Endothelial cell of umbilical vein (primary cell): ENCODE measurements at regions not wholly inside any gene's neighbourhood (a gene's known extent, or its start where the extent isn't known, plus 50 kb on each side); places are given as distances from the start of the nearest gene placed in this dataset.

Experiments used
- BruUV-seq: library from RNA; stranded (reverse); fragments of 400-500 nt; replicated peaks from 2 replicates; lab custom pipeline; 2021; lab: Mats Ljungman, UMichigan
- CTCF ChIA-PET: fragments of 300-600, 350-600 bp; sonication (Branson Sonifier 250); formaldehyde crosslinking; loops from one replicate; lab custom pipeline; 2021; ENCODE audit warnings: antibody characterized with exemption, inconsistent platforms; lab: Charles Lee
- POLR2A ChIA-PET: fragments of 300-600, 350-600 bp; sonication (Branson Sonifier 250); formaldehyde crosslinking; loops from one replicate; lab custom pipeline; 2021; ENCODE audit warnings: antibody characterized with exemption, inconsistent platforms; lab: Charles Lee
- DNase-seq: peaks from one replicate; pipeline ENCODE4 v3.0.0-alpha.2; 2011; ENCODE audit warnings: low read depth, low spot score
- FAIRE-seq: peaks from 2 replicates; lab custom pipeline; 2011; peaks lifted over from hg19 to GRCh38; lab: Jason Lieb, UNC
- H2AFZ ChIP-seq: 2 replicates; pipeline ENCODE4 v1.6.0; 2012; ENCODE audit warnings: low read depth, low read length, control low read depth, inconsistent platforms
- H3K27ac ChIP-seq: 2 replicates; pipeline ENCODE4 v1.5.1; 2011; ENCODE audit warnings: low read depth, mild to moderate bottlenecking, control low read depth, low read length, moderate library complexity; ENCODE audit not compliant: insufficient read depth
- H3K27me3 ChIP-seq, 2 experiments: 2 replicates each; pipeline versions ENCODE4 v1.6.0 to v1.6.1; 2011; ENCODE audit warnings: low read length in 2 of 2, mixed read lengths in 1 of 2; ENCODE audit not compliant: control insufficient read depth in 2 of 2, insufficient read depth in 2 of 2
- H3K36me3 ChIP-seq, 2 experiments: 2 replicates in 1 of 2; 3 replicates in 1 of 2; pipeline ENCODE4 v1.5.1; 2011; ENCODE audit warnings: low read length in 2 of 2, mild to moderate bottlenecking in 1 of 2, moderate library complexity in 1 of 2; ENCODE audit not compliant: control insufficient read depth in 2 of 2, insufficient read depth in 2 of 2; ENCODE audit errors: extremely low read depth in 1 of 2
- H3K4me1 ChIP-seq: 3 replicates; pipeline ENCODE4 v1.5.1; 2011; ENCODE audit warnings: mild to moderate bottlenecking, low read length; ENCODE audit not compliant: control insufficient read depth, insufficient read depth; ENCODE audit errors: extremely low read depth
- H3K4me2 ChIP-seq: 2 replicates; pipeline ENCODE4 v1.6.1; 2011; ENCODE audit warnings: low read length, control low read depth, mixed read lengths; ENCODE audit not compliant: insufficient read depth
- H3K4me3 ChIP-seq, 3 experiments: fragments of 200-600 bp in 1 of 3; sonication (generic), shearing (Covaris generic) in 1 of 3; replicated peaks in 1 of 3; 2 replicates each; pipeline ENCODE4 v1.5.1; 2011 to 2016; ENCODE audit warnings: control low read depth in 3 of 3, low read length in 3 of 3, mild to moderate bottlenecking in 2 of 3, inconsistent platforms in 1 of 3, low read depth in 1 of 3, moderate library complexity in 1 of 3; ENCODE audit not compliant: insufficient read depth in 1 of 3
- H3K79me2 ChIP-seq: 2 replicates; pipeline ENCODE4 v1.6.0; 2012; ENCODE audit warnings: low read length, inconsistent platforms; ENCODE audit not compliant: control insufficient read depth, insufficient read depth
- H3K9ac ChIP-seq: replicated peaks from 2 replicates; pipeline ENCODE3; 2011; ENCODE audit warnings: low read length, control low read depth; ENCODE audit not compliant: insufficient read depth; ENCODE audit errors: extremely low read depth
- H3K9me1 ChIP-seq: replicated peaks from 3 replicates; pipeline ENCODE4 v1.6.0; 2011; ENCODE audit warnings: mild to moderate bottlenecking, low read length; ENCODE audit not compliant: control insufficient read depth, insufficient read depth; ENCODE audit errors: extremely low read depth
- H3K9me3 ChIP-seq: replicated peaks from 2 replicates; pipeline ENCODE4 v1.5.1; 2012; ENCODE audit warnings: low read length, inconsistent platforms; ENCODE audit not compliant: control insufficient read depth, insufficient read depth
- H4K20me1 ChIP-seq: replicated peaks from 2 replicates; pipeline ENCODE3; 2011; ENCODE audit warnings: mild to moderate bottlenecking, low read length; ENCODE audit not compliant: control insufficient read depth, insufficient read depth; ENCODE audit errors: extremely low read depth
- CTCF ChIP-seq, 2 donors: IDR thresholded peaks; 1 replicate in 1 of 2; 2 replicates in 1 of 2; pipeline ENCODE4 v1.5.1; 2011; ENCODE audit warnings: low read length in 2 of 2, mild to moderate bottlenecking in 2 of 2, moderate library complexity in 2 of 2, control low read depth in 1 of 2, inconsistent platforms in 1 of 2, low read depth in 1 of 2; ENCODE audit not compliant: insufficient read depth in 1 of 2; ENCODE audit errors: extremely low read depth in 1 of 2
- EZH2 ChIP-seq: IDR thresholded peaks from 2 replicates; pipeline ENCODE4 v1.6.1; 2012; ENCODE audit warnings: borderline replicate concordance, low read depth, mild to moderate bottlenecking, moderate library complexity, low read length, inconsistent platforms; ENCODE audit not compliant: severe bottlenecking
- FOS ChIP-seq: IDR thresholded peaks from 2 replicates; pipeline ENCODE4 v1.6.1; 2011; ENCODE audit warnings: mild to moderate bottlenecking, low read length, moderate library complexity, borderline replicate concordance; ENCODE audit not compliant: insufficient read depth
- GATA2 ChIP-seq: IDR thresholded peaks from 2 replicates; pipeline ENCODE4 v1.7.0; 2011; ENCODE audit warnings: low read depth, mild to moderate bottlenecking, moderate library complexity, mixed read lengths, low read length; ENCODE audit not compliant: insufficient read length, insufficient read depth
- JUN ChIP-seq: IDR thresholded peaks from 2 replicates; pipeline ENCODE4 v1.6.1; 2011; ENCODE audit warnings: borderline replicate concordance, low read depth; ENCODE audit not compliant: insufficient read length, insufficient read depth
- MAX ChIP-seq: IDR thresholded peaks from 2 replicates; pipeline ENCODE4 v1.6.1; 2011; ENCODE audit not compliant: insufficient read depth, insufficient read length
- MYC ChIP-seq: IDR thresholded peaks from one replicate; pipeline ENCODE4 v1.6.1; 2011; ENCODE audit warnings: mild to moderate bottlenecking, low read depth, low read length
- POLR2A ChIP-seq: IDR thresholded peaks from 2 replicates; pipeline ENCODE4 v1.6.1; 2012; ENCODE audit warnings: low read depth, mild to moderate bottlenecking, control low read depth, low read length
- POLR2AphosphoS5 ChIP-seq: IDR thresholded peaks from 2 replicates; pipeline ENCODE4 v1.6.1; 2012; ENCODE audit warnings: low read depth, mild to moderate bottlenecking, control low read depth, low read length, moderate library complexity; ENCODE audit not compliant: insufficient read depth
- dilution Hi-C: fragments of 300-500 bp; cut with MboI; formaldehyde crosslinking; loops from one replicate; pipeline ENCODE4 v1.15.0; 2019; ENCODE audit warnings: low sequenced_read_pairs; ENCODE audit not compliant: extremely low pct_ligation_motif_present
- intact Hi-C: fragments of 100-400 bp; cut with micrococcal nuclease; formaldehyde crosslinking; loops from one replicate; pipeline ENCODE4 v1.10.0; 2022

- no peaks in the 10 kb centered on the region for H3K4me1 ChIP-seq
- BruUV-seq, result no TSS peak
- H3K4me2 ChIP-seq, result no peak overlapping the region
- H3K9me1 ChIP-seq, result no peaks in the 10 kb centered on the region
- H3K9ac ChIP-seq, result no peak overlapping the region
- CTCF ChIA-PET, result interaction anchor here (1.0 kb wide), 1 partner anchor 14 kb away, joined by 3 read pairs; no protein-coding TSS in a partner anchor
- FAIRE-seq (no peak), DNase-seq (no peak)
- no peak overlapping the region for H3K4me3 ChIP-seq
- no peaks in the 10 kb centered on the region for H3K27me3 ChIP-seq
- intact Hi-C loops (no loop called here), dilution Hi-C loops (no loop called here)
- no peak overlapping the region for H2AFZ ChIP-seq
- TF ChIP-seq CTCF (IDR thresholded peaks at IDR 0.05; ENCODE audit: extremely low read depth in 1 of 2, insufficient read depth in 1 of 2, low read depth in 1 of 2, low read length in 2 of 2) (no peak), FOS (no peak), POLR2AphosphoS5 (no peak), EZH2 (no peak), MAX (no peak), GATA2 (no peak), JUN (no peak), MYC (no peak), POLR2A (no peak)
- no peaks in the 10 kb centered on the region for H3K36me3 ChIP-seq
- POLR2A ChIA-PET, result no interaction called here
- H3K9me3 ChIP-seq, result no peaks in the 10 kb centered on the region
- H3K27ac ChIP-seq, result no peak overlapping the region
- no peaks in the 10 kb centered on the region for H4K20me1 ChIP-seq
- H3K79me2 ChIP-seq, result no peaks in the 10 kb centered on the region
These were observed 629.3 kb upstream of the LRRN3 start for GRCh38 chr7:110461621-110462020.
